ACHN (cell line): ENCODE measurements at regions not wholly inside any gene's neighbourhood (a gene's known extent, or its start where the extent isn't known, plus 50 kb on each side); places are given as distances from the start of the nearest gene placed in this dataset.

ENCODE experiments used
- DNase-seq: peaks from one replicate; pipeline ENCODE4 v3.0.0-alpha.2; 2015
- in situ Hi-C: cut with HindIII; loops from 2 replicates; pipeline ENCODE4 v1.10.0; 2017; ENCODE audit warnings: low sequenced_read_pairs, low pct_ligation_motif_present, low pct_unique_long_range_greater_than_20kb

GRCh38 chr5:61673007-61673735, 341.1 kb downstream of the ZSWIM6 start:
- peak; percentile 20 for DNase-seq
- in situ Hi-C loops, result no loop called here

GRCh38 chr5:61674378-61674777, 342.3 kb downstream of the ZSWIM6 start:
- in situ Hi-C loops, result no loop called here
- DNase-seq, result no peak

GRCh38 chr5:61675015-61675692, 343.1 kb downstream of the ZSWIM6 start:
- no peak for DNase-seq
- in situ Hi-C loops, result no loop called here

- in situ Hi-C loops, result no loop called here
- DNase-seq, result no peak
Measured at GRCh38 chr5:61677220-61677619, 345.2 kb downstream of the ZSWIM6 start.

- in situ Hi-C loops, result no loop called here
- no peak for DNase-seq
Measured at GRCh38 chr5:61678966-61679365, 346.9 kb downstream of the ZSWIM6 start.

GRCh38 chr5:61679562-61679961, 347.5 kb downstream of the ZSWIM6 start:
- DNase-seq, result no peak
- in situ Hi-C loops, result no loop called here

- no peak for DNase-seq
- in situ Hi-C loops, result no loop called here
Measured at GRCh38 chr5:61680247-61680646, 348.2 kb downstream of the ZSWIM6 start.

GRCh38 chr5:61683148-61683547, 351.1 kb downstream of the ZSWIM6 start:
- DNase-seq, result no peak
- in situ Hi-C loops, result no loop called here

GRCh38 chr5:61683926-61684325, 351.9 kb downstream of the ZSWIM6 start:
- DNase-seq, result no peak
- in situ Hi-C loops, result no loop called here

GRCh38 chr5:61686491-61687257, 354.6 kb downstream of the ZSWIM6 start:
- no peak for DNase-seq

GRCh38 chr5:61687371-61687770, 355.3 kb downstream of the ZSWIM6 start:
- DNase-seq, result no peak
- in situ Hi-C loops, result no loop called here

More at GRCh38 chr5:61686491-61687257, 354.6 kb downstream of the ZSWIM6 start:
- in situ Hi-C loops, result no loop called here

- DNase-seq, result no peak
- in situ Hi-C loops, result no loop called here
Measured at GRCh38 chr5:61689153-61689846, 357.2 kb downstream of the ZSWIM6 start.

- in situ Hi-C loops, result no loop called here
- no peak for DNase-seq
Measured at GRCh38 chr5:61697809-61698558, 365.9 kb downstream of the ZSWIM6 start.

GRCh38 chr5:61701877-61702602, 370.0 kb downstream of the ZSWIM6 start:
- in situ Hi-C loops, result no loop called here
- no peak for DNase-seq

- in situ Hi-C loops, result no loop called here
- no peak for DNase-seq
Measured at GRCh38 chr5:61702784-61703183, 370.7 kb downstream of the ZSWIM6 start.

GRCh38 chr5:61704289-61704688, 372.2 kb downstream of the ZSWIM6 start:
- no peak for DNase-seq
- in situ Hi-C loops, result no loop called here

- in situ Hi-C loops, result no loop called here
- DNase-seq, result no peak
Measured at GRCh38 chr5:61706751-61707150, 374.7 kb downstream of the ZSWIM6 start.

GRCh38 chr5:61719124-61719523, 387.1 kb downstream of the ZSWIM6 start:
- DNase-seq, result no peak
- in situ Hi-C loops, result no loop called here
